Psoas muscle (tissue), 7 donors: ENCODE measurements at regions not wholly inside any gene's neighbourhood (a gene's known extent, or its start where the extent isn't known, plus 50 kb on each side); places are given as distances from the start of the nearest gene placed in this dataset.

ENCODE experiments used
- ATAC-seq, 4 donors: fragments of 200-7000 bp; cut with Tn5 transposase; one replicate each; pipeline ENCODE4 v1.9.1; 2020; ENCODE audit warnings: moderate library complexity in 3 of 4, mild to moderate bottlenecking in 2 of 4
- DNase-seq, 2 donors: peaks; one replicate each; pipeline ENCODE4 v3.0.0-alpha.2; 2020
- H3K27ac ChIP-seq: fragments of 200-600 bp; one replicate; pipeline ENCODE4 v1.8.0; 2022
- H3K27me3 ChIP-seq, 3 donors: fragments of 200-600 bp in 1 of 3; one replicate each; pipeline versions ENCODE4 v1.6.1 to v1.8.0; 2013 to 2022; ENCODE audit warnings: low read length in 2 of 3, mild to moderate bottlenecking in 2 of 3, moderate library complexity in 1 of 3; ENCODE audit not compliant: insufficient read depth in 3 of 3
- H3K36me3 ChIP-seq, 2 donors: fragments of 200-600 bp in 1 of 2; one replicate each; pipeline versions ENCODE4 v1.6.1 to v1.8.0; 2013 to 2022; ENCODE audit warnings: low read depth in 1 of 2, mild to moderate bottlenecking in 1 of 2, moderate library complexity in 1 of 2; ENCODE audit not compliant: insufficient read depth in 1 of 2
- H3K4me1 ChIP-seq: fragments of 200-600 bp; one replicate; pipeline ENCODE4 v1.8.0; 2022
- H3K4me3 ChIP-seq: fragments of 200-600 bp; one replicate; pipeline ENCODE4 v1.8.0; 2022; ENCODE audit warnings: mild to moderate bottlenecking
- H3K9me3 ChIP-seq: fragments of 200-600 bp; one replicate; pipeline ENCODE4 v1.8.0; 2022
- WGBS, 3 donors: extraction: QIAGEN DNeasy Blood & Tissue Kit; methylation state at CpG; one replicate each; pipeline versions ENCODE4 v1.1.6 to v1.1.7; 2013; 5-methylcytosine and 5-hydroxymethylcytosine counted together
- intact Hi-C, 2 donors: fragments of 100-400 bp; cut with DNase I; formaldehyde crosslinking; loops; one replicate each; pipeline versions ENCODE4 v1.11.0 to v1.14.2; 2022
- TF ChIP-seq, protein P1 (sequence below): fragments of 200-600 bp; IDR thresholded peaks from one replicate; pipeline ENCODE4 v1.8.0; 2022; ENCODE audit warnings: antibody characterized with exemption
- donor health status: healthy with polysubstance abuse.
- donor health status: DM: no; HTN: no; CAD: no; lungs with moderate emphysema.
- donor health status: Bipolar disorder and iron deficiency.
- donor health status: healthy.
- donor health status: DM: yes; HTN: yes; CAD: no.
- donor health status: DM: no; HTN: no; CAD: no.
- donor health status: DM: yes; HTN: yes; CAD: no.

DNA sequence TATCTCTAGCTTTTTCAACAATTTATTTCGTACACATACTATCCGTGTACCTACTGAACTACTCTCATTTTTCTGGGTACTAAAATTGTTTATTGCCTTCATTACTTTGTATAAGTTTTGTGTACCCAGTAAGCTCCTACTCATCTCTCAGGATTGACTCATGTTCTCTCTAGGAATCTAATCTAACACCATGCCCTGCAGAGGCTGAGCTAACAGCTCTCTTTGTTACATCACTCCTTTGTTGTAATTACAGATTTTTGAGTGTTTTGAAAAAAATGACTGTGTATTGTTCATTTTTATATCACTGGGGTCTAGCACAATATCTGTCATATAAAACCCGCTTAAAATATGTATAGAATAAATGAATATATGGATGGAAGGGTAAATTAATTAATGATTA lies 167.1 kb downstream of the ATP6V1G3 start:
- Histone ChIP-seq H3K27ac (no peak overlapping the region), H3K4me1 (no peaks in the 10 kb centered on the region), H3K36me3 (no peaks in the 10 kb centered on the region), H3K27me3 (no peaks in the 10 kb centered on the region), H3K4me3 (no peak overlapping the region), H3K9me3 (peaks cover 8% of the 10 kb centered on the region)
- TF ChIP-seq, protein P1, sequence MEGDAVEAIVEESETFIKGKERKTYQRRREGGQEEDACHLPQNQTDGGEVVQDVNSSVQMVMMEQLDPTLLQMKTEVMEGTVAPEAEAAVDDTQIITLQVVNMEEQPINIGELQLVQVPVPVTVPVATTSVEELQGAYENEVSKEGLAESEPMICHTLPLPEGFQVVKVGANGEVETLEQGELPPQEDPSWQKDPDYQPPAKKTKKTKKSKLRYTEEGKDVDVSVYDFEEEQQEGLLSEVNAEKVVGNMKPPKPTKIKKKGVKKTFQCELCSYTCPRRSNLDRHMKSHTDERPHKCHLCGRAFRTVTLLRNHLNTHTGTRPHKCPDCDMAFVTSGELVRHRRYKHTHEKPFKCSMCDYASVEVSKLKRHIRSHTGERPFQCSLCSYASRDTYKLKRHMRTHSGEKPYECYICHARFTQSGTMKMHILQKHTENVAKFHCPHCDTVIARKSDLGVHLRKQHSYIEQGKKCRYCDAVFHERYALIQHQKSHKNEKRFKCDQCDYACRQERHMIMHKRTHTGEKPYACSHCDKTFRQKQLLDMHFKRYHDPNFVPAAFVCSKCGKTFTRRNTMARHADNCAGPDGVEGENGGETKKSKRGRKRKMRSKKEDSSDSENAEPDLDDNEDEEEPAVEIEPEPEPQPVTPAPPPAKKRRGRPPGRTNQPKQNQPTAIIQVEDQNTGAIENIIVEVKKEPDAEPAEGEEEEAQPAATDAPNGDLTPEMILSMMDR: no peak
- ATAC-seq: no peak
- intact Hi-C loops: no loop called here
- 87 to 91% (median 89%) methylated on average over 3 of the region's 3 CpGs for WGBS, 3 donors
- no peak for DNase-seq
